HepG2 (cell line): ENCODE measurements at regions not wholly inside any gene's neighbourhood (a gene's known extent, or its start where the extent isn't known, plus 50 kb on each side); places are given as distances from the start of the nearest gene placed in this dataset.

Source experiments
- ASH2L ChIP-seq: fragments of 300-600, 200-600 bp; sonication (generic); IDR thresholded peaks from 2 replicates; pipeline ENCODE4 v1.7.0; 2017; ENCODE audit warnings: low read depth, mild to moderate bottlenecking, moderate library complexity, mixed read lengths, low read length; ENCODE audit not compliant: insufficient read length
- CHD4 ChIP-seq: fragments of 200-600 bp; sonication (generic); IDR thresholded peaks from 2 replicates; pipeline ENCODE4 v1.7.0; 2017; ENCODE audit warnings: mild to moderate bottlenecking, low read length, borderline replicate concordance
- DNMT3B ChIP-seq: conservative IDR thresholded peaks from 2 replicates; pipeline ENCODE4 v1.6.1; 2016; ENCODE audit warnings: missing biosample characterization, control low read depth
- FIP1L1 ChIP-seq: fragments of 200-400 bp; formaldehyde crosslinking; IDR thresholded peaks from 2 replicates; pipeline ENCODE4 v1.6.1; 2018; ENCODE audit warnings: low read depth, mild to moderate bottlenecking, low read length, moderate library complexity, borderline replicate concordance; ENCODE audit not compliant: insufficient read depth
- FOSL1 ChIP-seq: sonication (generic); formaldehyde crosslinking; IDR thresholded peaks from 2 replicates; pipeline ENCODE4 v1.9.0; 2021; ENCODE audit warnings: missing genetic modification reagents, borderline replicate concordance
- HNRNPUL1 ChIP-seq: fragments of 200-400 bp; formaldehyde crosslinking; IDR thresholded peaks from 2 replicates; pipeline ENCODE4 v1.6.1; 2017; ENCODE audit warnings: low read depth, mild to moderate bottlenecking, low read length, moderate library complexity
- HOXA3 ChIP-seq: sonication (generic); formaldehyde crosslinking; IDR thresholded peaks from 2 replicates; pipeline ENCODE4 v1.5.0; 2020; ENCODE audit warnings: missing genetic modification reagents
- KAT8 ChIP-seq: IDR thresholded peaks from 2 replicates; pipeline ENCODE4 v1.6.1; 2016; ENCODE audit warnings: missing genetic modification reagents, missing compliant biosample characterization
- KDM4B ChIP-seq: sonication (generic); formaldehyde crosslinking; IDR thresholded peaks from 2 replicates; pipeline ENCODE4 v1.4.0; 2020; ENCODE audit warnings: missing genetic modification reagents
- KDM5B ChIP-seq: sonication (generic); formaldehyde crosslinking; IDR thresholded peaks from 2 replicates; pipeline ENCODE4 v1.4.0; 2020; ENCODE audit warnings: missing genetic modification reagents, mild to moderate bottlenecking, borderline replicate concordance
- MIER2 ChIP-seq: IDR thresholded peaks from 2 replicates; pipeline ENCODE4 v1.6.1; 2016; ENCODE audit warnings: missing biosample characterization, missing genetic modification reagents
- NFE2L1 ChIP-seq: sonication (generic); formaldehyde crosslinking; IDR thresholded peaks from 2 replicates; pipeline ENCODE4 v1.4.0; 2020; ENCODE audit warnings: missing genetic modification reagents, mild to moderate bottlenecking, borderline replicate concordance
- NPAS2 ChIP-seq: sonication (generic); formaldehyde crosslinking; IDR thresholded peaks from 2 replicates; pipeline ENCODE4 v1.8.0; 2022; ENCODE audit warnings: mild to moderate bottlenecking, missing genetic modification reagents, borderline replicate concordance
- SMAD9 ChIP-seq: sonication (generic); formaldehyde crosslinking; IDR thresholded peaks from 2 replicates; pipeline ENCODE4 v1.5.1; 2020; ENCODE audit warnings: mild to moderate bottlenecking, missing genetic modification reagents
- SOX6 ChIP-seq, 2 experiments: fragments of 450-650 bp in 1 of 2; sonication (generic) in 1 of 2; formaldehyde crosslinking in 1 of 2; IDR thresholded peaks; 2 replicates each; pipeline versions ENCODE4 v1.4.0 to v1.6.1; 2017 to 2020; ENCODE audit warnings: antibody characterized with exemption in 1 of 2, mild to moderate bottlenecking in 1 of 2, missing genetic modification reagents in 1 of 2
- TOPORS ChIP-seq: sonication (generic); formaldehyde crosslinking; IDR thresholded peaks from 2 replicates; pipeline ENCODE4 v1.8.0; 2023; ENCODE audit warnings: mild to moderate bottlenecking, missing genetic modification reagents
- TSC22D2 ChIP-seq: sonication (generic); formaldehyde crosslinking; IDR thresholded peaks from 2 replicates; pipeline ENCODE4 v1.5.1; 2020; ENCODE audit warnings: missing genetic modification reagents, mild to moderate bottlenecking, borderline replicate concordance
- ZNF12 ChIP-seq: sonication (generic); formaldehyde crosslinking; IDR thresholded peaks from 2 replicates; pipeline ENCODE4 v1.5.0; 2020; ENCODE audit warnings: missing genetic modification reagents
- ZNF431 ChIP-seq: sonication (generic); formaldehyde crosslinking; IDR thresholded peaks from 2 replicates; pipeline ENCODE4 v1.9.0; 2022; ENCODE audit warnings: missing genetic modification reagents, low read depth, mild to moderate bottlenecking, borderline replicate concordance
- ZNF629 ChIP-seq: sonication (generic); formaldehyde crosslinking; conservative IDR thresholded peaks from 2 replicates; pipeline ENCODE4 v1.5.0; 2020; ENCODE audit warnings: missing genetic modification reagents
- ZNF713 ChIP-seq: sonication (generic); formaldehyde crosslinking; IDR thresholded peaks from 2 replicates; pipeline ENCODE4 v1.4.0; 2020; ENCODE audit warnings: mild to moderate bottlenecking, missing genetic modification reagents
- TF ChIP-seq, protein P1 (sequence below): sonication (generic); formaldehyde crosslinking; IDR thresholded peaks from 2 replicates; pipeline ENCODE4 v1.4.0; 2020; ENCODE audit warnings: missing genetic modification reagents
- TF ChIP-seq, protein P2 (sequence below): sonication (generic); formaldehyde crosslinking; IDR thresholded peaks from 2 replicates; pipeline ENCODE4 v1.4.0; 2020; ENCODE audit warnings: mild to moderate bottlenecking, missing genetic modification reagents

DNA sequence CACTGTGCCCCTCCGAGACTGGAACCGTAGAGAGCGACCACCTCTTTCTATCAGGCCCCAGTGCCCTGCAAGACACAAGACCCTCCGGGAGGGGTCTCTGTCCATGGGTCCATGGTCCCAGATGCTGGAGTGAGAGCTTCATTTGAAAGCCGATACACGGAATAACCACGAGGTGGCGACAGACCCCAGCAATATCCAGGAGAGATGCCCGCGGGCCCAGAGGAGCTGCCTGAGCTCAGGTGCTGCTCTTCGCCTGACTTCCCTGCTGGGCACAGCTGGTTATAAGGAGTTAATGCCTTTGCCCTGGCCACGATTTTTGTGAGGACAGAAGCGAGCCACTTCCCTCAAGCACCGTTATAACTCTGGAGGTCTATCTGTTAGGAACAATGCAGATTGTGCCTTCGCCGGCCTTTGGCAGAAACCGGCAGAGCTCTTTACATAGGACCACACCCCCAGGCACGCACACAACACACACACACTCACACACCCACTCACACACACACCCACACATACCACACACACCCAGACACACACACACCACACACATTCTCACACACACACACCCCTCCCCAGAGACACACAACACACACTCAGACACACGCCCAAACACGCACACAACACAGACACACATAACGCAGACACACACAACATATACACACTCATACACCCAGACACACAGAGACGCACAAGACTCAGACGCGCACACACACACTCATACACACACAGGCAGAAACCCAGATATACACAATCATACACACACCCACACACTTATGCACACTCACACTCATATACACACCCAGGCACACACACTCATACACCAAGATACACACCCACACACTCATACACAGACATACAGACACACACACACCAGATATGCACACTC is 436.4 kb downstream of the SOX9 start (continued):
- TF ChIP-seq, protein P1, sequence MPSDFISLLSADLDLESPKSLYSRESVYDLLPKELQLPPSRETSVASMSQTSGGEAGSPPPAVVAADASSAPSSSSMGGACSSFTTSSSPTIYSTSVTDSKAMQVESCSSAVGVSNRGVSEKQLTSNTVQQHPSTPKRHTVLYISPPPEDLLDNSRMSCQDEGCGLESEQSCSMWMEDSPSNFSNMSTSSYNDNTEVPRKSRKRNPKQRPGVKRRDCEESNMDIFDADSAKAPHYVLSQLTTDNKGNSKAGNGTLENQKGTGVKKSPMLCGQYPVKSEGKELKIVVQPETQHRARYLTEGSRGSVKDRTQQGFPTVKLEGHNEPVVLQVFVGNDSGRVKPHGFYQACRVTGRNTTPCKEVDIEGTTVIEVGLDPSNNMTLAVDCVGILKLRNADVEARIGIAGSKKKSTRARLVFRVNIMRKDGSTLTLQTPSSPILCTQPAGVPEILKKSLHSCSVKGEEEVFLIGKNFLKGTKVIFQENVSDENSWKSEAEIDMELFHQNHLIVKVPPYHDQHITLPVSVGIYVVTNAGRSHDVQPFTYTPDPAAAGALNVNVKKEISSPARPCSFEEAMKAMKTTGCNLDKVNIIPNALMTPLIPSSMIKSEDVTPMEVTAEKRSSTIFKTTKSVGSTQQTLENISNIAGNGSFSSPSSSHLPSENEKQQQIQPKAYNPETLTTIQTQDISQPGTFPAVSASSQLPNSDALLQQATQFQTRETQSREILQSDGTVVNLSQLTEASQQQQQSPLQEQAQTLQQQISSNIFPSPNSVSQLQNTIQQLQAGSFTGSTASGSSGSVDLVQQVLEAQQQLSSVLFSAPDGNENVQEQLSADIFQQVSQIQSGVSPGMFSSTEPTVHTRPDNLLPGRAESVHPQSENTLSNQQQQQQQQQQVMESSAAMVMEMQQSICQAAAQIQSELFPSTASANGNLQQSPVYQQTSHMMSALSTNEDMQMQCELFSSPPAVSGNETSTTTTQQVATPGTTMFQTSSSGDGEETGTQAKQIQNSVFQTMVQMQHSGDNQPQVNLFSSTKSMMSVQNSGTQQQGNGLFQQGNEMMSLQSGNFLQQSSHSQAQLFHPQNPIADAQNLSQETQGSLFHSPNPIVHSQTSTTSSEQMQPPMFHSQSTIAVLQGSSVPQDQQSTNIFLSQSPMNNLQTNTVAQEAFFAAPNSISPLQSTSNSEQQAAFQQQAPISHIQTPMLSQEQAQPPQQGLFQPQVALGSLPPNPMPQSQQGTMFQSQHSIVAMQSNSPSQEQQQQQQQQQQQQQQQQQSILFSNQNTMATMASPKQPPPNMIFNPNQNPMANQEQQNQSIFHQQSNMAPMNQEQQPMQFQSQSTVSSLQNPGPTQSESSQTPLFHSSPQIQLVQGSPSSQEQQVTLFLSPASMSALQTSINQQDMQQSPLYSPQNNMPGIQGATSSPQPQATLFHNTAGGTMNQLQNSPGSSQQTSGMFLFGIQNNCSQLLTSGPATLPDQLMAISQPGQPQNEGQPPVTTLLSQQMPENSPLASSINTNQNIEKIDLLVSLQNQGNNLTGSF (CRISPR knock-in tag), result no peak
- TF ChIP-seq KDM5B (CRISPR knock-in tag), result 0 out of 2 replicates have a peak, but pooled peaks have one; percentile 48
- TF ChIP-seq ASH2L, result peak; percentile 42
- TF ChIP-seq SMAD9, result no peak
- TF ChIP-seq, protein P2, sequence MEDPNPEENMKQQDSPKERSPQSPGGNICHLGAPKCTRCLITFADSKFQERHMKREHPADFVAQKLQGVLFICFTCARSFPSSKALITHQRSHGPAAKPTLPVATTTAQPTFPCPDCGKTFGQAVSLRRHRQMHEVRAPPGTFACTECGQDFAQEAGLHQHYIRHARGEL (CRISPR knock-in tag), result peak; percentile 99
- no peak for TF ChIP-seq NFE2L1 (CRISPR knock-in tag)
- TF ChIP-seq HOXA3 (CRISPR knock-in tag), result peak; percentile 45; the same call in 1 of the 2 replicates
- peak; percentile 48; the same call in 1 of the 2 replicates for TF ChIP-seq KDM4B (CRISPR knock-in tag)
- TF ChIP-seq MIER2, result 0 out of 2 replicates have a peak, but pooled peaks have one; percentile 27
- no peak for TF ChIP-seq KAT8 (CRISPR knock-in tag)
- no peak for TF ChIP-seq TSC22D2 (CRISPR knock-in tag)
- TF ChIP-seq FOSL1 (CRISPR knock-in tag), result no peak
- no peak for TF ChIP-seq SOX6 (IDR thresholded peaks at IDR 0.05)
- peak; percentile 16; the same call in 1 of the 2 replicates for TF ChIP-seq SOX6 (CRISPR knock-in tag; IDR thresholded peaks at IDR 0.05)
- TF ChIP-seq ZNF12 (CRISPR knock-in tag), result 0 out of 2 replicates have a peak, but pooled peaks have one; percentile 19
- TF ChIP-seq ZNF629 (CRISPR knock-in tag), result no peak
- no peak for TF ChIP-seq TOPORS (CRISPR knock-in tag)
- no peak for TF ChIP-seq HNRNPUL1
- no peak for TF ChIP-seq NPAS2 (CRISPR knock-in tag)
- TF ChIP-seq ZNF713, result no peak
- TF ChIP-seq CHD4, result no peak
- no peak for TF ChIP-seq DNMT3B (CRISPR knock-in tag)
- no peak for TF ChIP-seq ZNF431 (CRISPR knock-in tag)
- no peak for TF ChIP-seq FIP1L1
